Vagina (tissue), 2 donors: ENCODE measurements at regions not wholly inside any gene's neighbourhood (a gene's known extent, or its start where the extent isn't known, plus 50 kb on each side); places are given as distances from the start of the nearest gene placed in this dataset.

Experiments
- CTCF ChIP-seq, 3 experiments: fragments of 450-650 bp in 2 of 3; fragments of 200-600 bp in 1 of 3; sonication (generic) in 1 of 3; IDR thresholded peaks; one replicate each; pipeline ENCODE4 v1.5.1; 2017 to 2019; ENCODE audit warnings: antibody characterized with exemption in 3 of 3, mild to moderate bottlenecking in 2 of 3, moderate library complexity in 2 of 3
- POLR2A ChIP-seq, 2 donors: fragments of 450-650 bp; IDR thresholded peaks; one replicate each; pipeline ENCODE4 v1.6.1; 2017; ENCODE audit warnings: antibody characterized with exemption in 2 of 2, mild to moderate bottlenecking in 2 of 2, moderate library complexity in 2 of 2

- TF ChIP-seq POLR2A (IDR thresholded peaks at IDR 0.05) (no peak), CTCF (IDR thresholded peaks at IDR 0.05) (no peak)
Measured at GRCh38 chr10:31683682-31684081, 244.9 kb downstream of the ARHGAP12 start.
